ENCODE measurements at regions not wholly inside any gene's neighbourhood (a gene's known extent, or its start where the extent isn't known, plus 50 kb on each side); places are given as distances from the start of the nearest gene placed in this dataset.

GRCh38 chr12:127552838-127553237 is 714.1 kb upstream of the TMEM132C start:
- no peak for DNase-seq (ENCODE audit: low spot score)

DNA sequence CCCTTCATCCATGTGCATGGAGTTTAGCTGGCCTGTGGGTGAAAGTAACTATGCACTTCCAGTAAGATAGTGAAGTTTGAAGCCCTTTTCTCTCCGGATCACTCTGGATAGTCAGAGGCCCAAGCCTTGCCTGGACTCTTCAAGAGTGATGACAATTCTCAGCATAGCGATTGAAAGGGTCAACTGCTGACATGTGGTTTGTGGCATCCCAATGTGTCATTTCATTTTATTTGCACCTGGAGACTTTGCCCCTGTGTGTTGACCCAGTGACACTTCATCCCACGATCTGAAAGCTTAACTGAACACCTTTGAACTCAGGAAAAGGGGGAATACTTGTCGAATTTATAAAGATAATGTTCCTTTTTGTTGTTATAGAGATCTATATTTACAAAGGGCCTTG is 711.9 kb upstream of the TMEM132C start:
- no peak for DNase-seq (ENCODE audit: low spot score)

DNA sequence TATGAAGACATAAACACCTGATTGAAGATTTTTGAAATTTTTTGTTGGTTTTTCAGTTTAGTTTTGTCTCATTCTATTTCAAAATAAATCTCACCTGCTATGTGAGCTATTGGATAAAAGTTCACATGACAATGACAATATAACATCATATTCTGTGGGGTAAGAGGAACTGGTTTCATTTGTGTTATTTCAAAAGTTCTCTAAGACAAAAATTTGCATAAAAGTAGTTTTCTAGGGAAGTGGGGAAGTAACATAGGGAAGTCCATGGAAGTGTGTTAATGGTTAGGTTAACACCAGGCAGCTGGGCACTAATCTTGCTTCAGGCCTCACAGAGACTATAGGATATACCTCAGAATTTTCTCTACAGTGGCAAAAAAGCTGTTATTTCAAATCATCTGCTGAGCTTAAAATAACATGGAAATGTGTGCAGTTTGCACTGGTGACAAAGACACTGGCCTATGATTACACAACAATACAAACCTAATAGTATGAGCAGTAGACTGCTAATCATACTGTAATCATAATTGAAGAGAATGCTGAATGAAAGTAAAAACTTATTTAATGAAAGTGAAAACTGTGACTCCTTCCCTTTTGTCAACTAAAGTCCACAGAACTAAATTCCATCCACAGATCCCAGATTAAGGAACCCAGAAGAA is 710.6 kb upstream of the TMEM132C start:
- DNase-seq (ENCODE audit: low spot score): no peak

DNA sequence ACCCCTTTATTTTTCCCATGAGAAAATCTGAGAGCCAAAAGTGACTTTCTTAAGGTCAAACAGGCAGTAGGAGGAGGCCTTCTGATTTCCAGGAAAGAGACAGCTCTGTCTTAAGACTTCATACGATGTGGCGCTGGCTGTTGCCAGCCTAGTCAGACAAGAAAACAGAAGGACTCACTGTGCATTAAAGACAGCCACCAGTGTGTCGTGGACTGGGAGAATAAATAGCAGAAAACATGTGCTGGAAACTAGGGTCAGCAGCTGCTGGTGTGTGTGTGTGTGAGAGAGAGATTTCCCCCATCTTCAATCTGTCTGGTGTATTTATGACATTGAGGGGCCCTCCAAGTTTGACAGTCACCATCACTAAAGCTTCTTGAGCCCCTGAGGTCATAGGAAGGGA is 708.6 kb upstream of the TMEM132C start:
- no peak for DNase-seq (ENCODE audit: low spot score)

GRCh38 chr12:127559349-127560040 is 707.5 kb upstream of the TMEM132C start:
- peak; percentile 72 for DNase-seq (ENCODE audit: low spot score)

- DNase-seq (ENCODE audit: low spot score): no peak
These were observed 706.9 kb upstream of the TMEM132C start for GRCh38 chr12:127560041-127560478.

- no peak for DNase-seq (ENCODE audit: low spot score)
These were observed 704.2 kb upstream of the TMEM132C start for GRCh38 chr12:127562816-127563215.

DNA sequence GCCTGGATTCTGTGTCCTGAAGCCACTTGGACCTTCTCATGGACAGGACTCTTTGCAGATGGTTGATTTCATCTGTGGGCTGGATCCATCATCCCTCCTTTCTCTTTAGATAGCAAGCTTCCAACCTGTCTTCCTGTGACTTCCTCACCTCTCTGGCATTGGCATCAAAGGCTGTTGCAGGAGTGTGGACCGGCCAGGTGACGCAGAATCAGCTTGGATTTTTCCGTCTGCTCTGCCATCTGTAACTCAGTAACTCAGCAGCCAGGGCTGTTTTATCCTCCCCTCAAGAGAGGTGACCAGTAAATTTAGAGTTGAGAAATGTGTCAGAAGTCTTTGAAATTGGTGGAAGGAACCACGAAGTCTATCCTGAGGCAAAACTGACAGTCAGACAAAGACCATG is 701.7 kb upstream of the TMEM132C start:
- DNase-seq (ENCODE audit: low spot score): no peak

DNA sequence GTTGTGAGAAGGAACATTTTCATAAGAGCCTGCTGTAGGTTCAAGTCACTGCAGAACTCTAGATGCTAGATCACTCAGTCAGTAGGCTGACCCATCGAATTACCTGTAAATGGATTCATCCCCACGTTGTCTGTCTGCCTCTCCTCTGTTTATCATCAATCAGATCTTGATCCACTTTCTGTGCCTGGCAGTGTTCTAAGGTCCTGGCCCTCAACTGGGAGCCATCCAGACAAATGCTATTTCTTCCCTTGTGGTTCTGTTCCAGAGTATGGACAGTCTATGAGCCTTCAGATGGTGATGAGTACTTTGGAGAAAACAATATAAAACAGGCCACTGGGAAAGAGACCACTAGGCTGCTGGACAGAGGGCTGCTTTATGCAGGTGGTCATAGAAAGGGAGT is 699.4 kb upstream of the TMEM132C start:
- no peak for DNase-seq (ENCODE audit: low spot score)

GRCh38 chr12:127570387-127570786 is 696.6 kb upstream of the TMEM132C start:
- DNase-seq (ENCODE audit: low spot score): no peak

- no peak for DNase-seq (ENCODE audit: low spot score)
These were observed 696.1 kb upstream of the TMEM132C start for GRCh38 chr12:127570793-127571360.

- no peak for DNase-seq (ENCODE audit: low spot score)
These were observed 695.4 kb upstream of the TMEM132C start for GRCh38 chr12:127571578-127571977.

- DNase-seq (ENCODE audit: low spot score): no peak
These were observed 687.5 kb upstream of the TMEM132C start for GRCh38 chr12:127579446-127579845.

- no peak for DNase-seq (ENCODE audit: low spot score)
These were observed 684.9 kb upstream of the TMEM132C start for GRCh38 chr12:127582074-127582473.

DNA sequence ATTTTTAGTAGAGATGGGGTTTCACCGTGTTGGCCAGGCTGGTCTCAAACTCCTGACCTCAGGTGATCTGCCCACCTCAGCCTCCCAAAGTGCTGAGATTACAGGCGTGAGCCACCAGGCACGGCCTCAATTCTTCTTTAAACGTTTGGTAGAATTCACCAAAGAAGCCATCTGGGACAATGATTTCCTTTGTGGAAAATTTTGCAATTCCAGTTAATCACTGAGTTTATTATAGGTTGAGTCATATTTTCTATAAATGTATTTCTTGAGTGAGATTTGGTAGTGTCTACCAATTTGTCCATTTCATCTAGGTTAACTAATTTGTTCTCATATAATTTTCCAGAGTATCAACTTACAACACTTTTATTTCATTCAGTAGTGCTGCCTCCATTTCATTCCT is 683.9 kb upstream of the TMEM132C start:
- no peak for DNase-seq (ENCODE audit: low spot score)

- no peak for DNase-seq (ENCODE audit: low spot score)
These were observed 678.7 kb upstream of the TMEM132C start for GRCh38 chr12:127588249-127588648.

DNA sequence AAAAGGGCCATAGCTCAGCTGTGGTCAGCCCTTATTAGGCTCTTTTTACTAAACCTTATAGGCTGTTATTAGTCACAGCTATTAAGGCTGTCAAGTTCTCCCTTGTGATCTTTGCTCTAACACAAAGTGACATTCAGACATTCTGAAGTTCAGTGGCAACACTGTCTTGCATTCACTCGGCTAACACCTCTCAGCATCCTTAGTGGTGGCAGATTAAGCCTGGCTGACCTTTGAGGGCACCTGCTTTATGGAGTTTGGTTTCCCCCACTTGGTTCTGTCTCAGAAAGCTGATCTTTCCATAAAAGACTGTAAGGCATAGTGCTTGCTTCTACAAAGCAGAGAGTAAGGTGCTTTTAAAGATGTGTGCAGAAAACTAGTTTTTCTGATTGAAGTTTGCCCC is 677.4 kb upstream of the TMEM132C start:
- DNase-seq (ENCODE audit: low spot score): no peak

GRCh38 chr12:127590868-127591267 is 676.1 kb upstream of the TMEM132C start:
- no peak for DNase-seq (ENCODE audit: low spot score)

DNA sequence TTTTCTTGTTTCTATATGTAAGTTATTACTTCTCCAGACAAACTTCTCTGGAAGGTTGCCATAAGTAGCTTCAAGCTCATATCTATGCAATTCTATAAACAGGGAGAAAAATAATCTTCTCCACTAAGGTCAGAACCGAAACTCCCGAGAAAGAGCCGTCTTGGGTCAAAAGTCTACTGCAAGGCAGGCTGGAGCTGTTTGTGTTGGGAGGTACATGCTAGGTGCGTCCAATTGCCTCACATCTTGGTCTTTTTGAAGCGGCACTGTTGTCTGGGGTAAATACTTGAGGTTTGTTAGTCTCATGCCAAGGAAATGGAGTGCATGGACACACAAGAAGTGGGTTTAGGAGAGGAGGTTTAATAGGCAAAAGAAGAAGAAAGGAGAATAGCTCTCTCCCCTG is 674.7 kb upstream of the TMEM132C start:
- no peak for DNase-seq (ENCODE audit: low spot score)

- DNase-seq (ENCODE audit: low spot score): no peak
These were observed 672.5 kb upstream of the TMEM132C start for GRCh38 chr12:127594351-127594970.

- no peak for DNase-seq (ENCODE audit: low spot score)
These were observed 671.5 kb upstream of the TMEM132C start for GRCh38 chr12:127595506-127595905.

GRCh38 chr12:127596891-127597290 is 670.1 kb upstream of the TMEM132C start:
- no peak for DNase-seq (ENCODE audit: low spot score)

- DNase-seq (ENCODE audit: low spot score): no peak
These were observed 667.5 kb upstream of the TMEM132C start for GRCh38 chr12:127599436-127599835.

Data from HT-29 (cell line).